RWPE2 (cell line): ENCODE measurements at regions not wholly inside any gene's neighbourhood (a gene's known extent, or its start where the extent isn't known, plus 50 kb on each side); places are given as distances from the start of the nearest gene placed in this dataset.

Source experiments
- ATAC-seq: fragments of 200-7000 bp; cut with Tn5 transposase; 3 replicates; pipeline ENCODE4 v1.9.1; 2021; ENCODE audit warnings: low read depth
- DNase-seq: peaks from one replicate; pipeline ENCODE4 v3.0.0-alpha.2; 2020; ENCODE audit warnings: low spot score
- H3K27ac ChIP-seq: fragments of 450-650 bp; 2 replicates; pipeline ENCODE4 v1.5.1; 2017; ENCODE audit warnings: mild to moderate bottlenecking; ENCODE audit not compliant: poor library complexity, severe bottlenecking
- H3K27me3 ChIP-seq: fragments of 250-450 bp; sonication (Bioruptor Pico); 2 replicates; pipeline ENCODE4 v1.5.1; 2021; ENCODE audit warnings: mild to moderate bottlenecking, moderate library complexity; ENCODE audit not compliant: insufficient read depth, poor library complexity, severe bottlenecking
- H3K36me3 ChIP-seq: fragments of 250-450 bp; sonication (Bioruptor Pico); 2 replicates; pipeline ENCODE4 v1.5.1; 2020; ENCODE audit warnings: low read depth, mild to moderate bottlenecking, moderate library complexity
- H3K4me1 ChIP-seq: fragments of 250-450 bp; sonication (Bioruptor Pico); 2 replicates; pipeline ENCODE4 v1.5.1; 2021; ENCODE audit warnings: mild to moderate bottlenecking, moderate library complexity; ENCODE audit not compliant: insufficient read depth, poor library complexity, severe bottlenecking
- H3K4me3 ChIP-seq: fragments of 250-450 bp; sonication (Bioruptor Pico); 2 replicates; pipeline ENCODE4 v1.5.1; 2021; ENCODE audit warnings: mild to moderate bottlenecking, moderate library complexity; ENCODE audit not compliant: severe bottlenecking
- H3K9me3 ChIP-seq: fragments of 250-450 bp; sonication (Bioruptor Pico); 2 replicates; pipeline ENCODE4 v1.5.1; 2021; ENCODE audit warnings: mild to moderate bottlenecking, moderate library complexity; ENCODE audit not compliant: severe bottlenecking
- TF ChIP-seq, protein P1 (sequence below): fragments of 450-650 bp; IDR thresholded peaks from one replicate; pipeline ENCODE4 v1.5.1; 2017; ENCODE audit warnings: mild to moderate bottlenecking, moderate library complexity; ENCODE audit not compliant: poor library complexity, severe bottlenecking

DNA sequence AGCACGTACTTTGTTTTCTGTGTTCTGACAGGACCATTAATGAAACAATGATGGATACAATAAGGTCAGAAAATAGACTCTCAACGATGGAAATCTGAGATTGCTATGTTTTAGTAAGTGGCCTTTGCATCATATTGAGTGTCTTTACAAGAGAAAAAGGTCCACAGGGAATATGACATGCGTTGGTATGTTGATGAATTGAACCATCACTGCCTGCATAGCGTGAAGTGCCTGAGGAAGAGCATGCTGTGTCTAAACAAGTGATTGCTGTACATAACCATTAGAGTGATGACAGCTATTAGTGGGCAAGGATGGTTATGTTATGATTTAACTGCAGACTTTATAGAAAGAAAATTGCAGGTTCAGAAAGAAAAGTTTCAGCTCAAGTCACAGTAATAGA lies 623.2 kb downstream of the SLITRK5 start:
- no peak for DNase-seq
- H3K4me3 ChIP-seq, result no peak overlapping the region
- H3K27ac ChIP-seq, result no peak overlapping the region
- TF ChIP-seq, protein P1, sequence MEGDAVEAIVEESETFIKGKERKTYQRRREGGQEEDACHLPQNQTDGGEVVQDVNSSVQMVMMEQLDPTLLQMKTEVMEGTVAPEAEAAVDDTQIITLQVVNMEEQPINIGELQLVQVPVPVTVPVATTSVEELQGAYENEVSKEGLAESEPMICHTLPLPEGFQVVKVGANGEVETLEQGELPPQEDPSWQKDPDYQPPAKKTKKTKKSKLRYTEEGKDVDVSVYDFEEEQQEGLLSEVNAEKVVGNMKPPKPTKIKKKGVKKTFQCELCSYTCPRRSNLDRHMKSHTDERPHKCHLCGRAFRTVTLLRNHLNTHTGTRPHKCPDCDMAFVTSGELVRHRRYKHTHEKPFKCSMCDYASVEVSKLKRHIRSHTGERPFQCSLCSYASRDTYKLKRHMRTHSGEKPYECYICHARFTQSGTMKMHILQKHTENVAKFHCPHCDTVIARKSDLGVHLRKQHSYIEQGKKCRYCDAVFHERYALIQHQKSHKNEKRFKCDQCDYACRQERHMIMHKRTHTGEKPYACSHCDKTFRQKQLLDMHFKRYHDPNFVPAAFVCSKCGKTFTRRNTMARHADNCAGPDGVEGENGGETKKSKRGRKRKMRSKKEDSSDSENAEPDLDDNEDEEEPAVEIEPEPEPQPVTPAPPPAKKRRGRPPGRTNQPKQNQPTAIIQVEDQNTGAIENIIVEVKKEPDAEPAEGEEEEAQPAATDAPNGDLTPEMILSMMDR, result no peak
- no peaks in the 10 kb centered on the region for H3K36me3 ChIP-seq
- no peaks in the 10 kb centered on the region for H3K9me3 ChIP-seq
- no peaks in the 10 kb centered on the region for H3K27me3 ChIP-seq
- no peaks in the 10 kb centered on the region for H3K4me1 ChIP-seq
- ATAC-seq, result no peak

DNA sequence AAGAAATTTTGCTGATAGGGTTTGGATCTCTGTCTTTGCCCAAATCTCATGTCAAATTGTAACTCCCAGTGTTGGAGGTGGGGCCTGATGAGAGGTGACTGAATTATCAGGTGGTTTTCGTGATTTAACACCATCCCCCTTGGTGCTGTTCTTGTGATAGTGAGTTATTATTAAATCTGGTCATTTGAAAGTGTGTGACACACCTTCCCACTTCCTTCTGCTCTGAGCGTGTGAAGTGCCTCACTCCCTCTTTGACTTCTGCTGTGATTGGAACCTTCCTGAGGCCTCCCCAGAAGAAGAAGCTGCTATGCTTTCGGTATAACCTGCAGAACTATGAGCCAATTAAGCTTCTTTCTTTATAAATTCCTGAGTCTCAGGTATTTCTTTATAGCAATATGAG lies 632.0 kb downstream of the SLITRK5 start:
- DNase-seq, result no peak
- H3K9me3 ChIP-seq, result no peaks in the 10 kb centered on the region
- TF ChIP-seq, protein P1, result no peak
- no peaks in the 10 kb centered on the region for H3K4me1 ChIP-seq
- ATAC-seq, result no peak
- H3K27me3 ChIP-seq, result no peaks in the 10 kb centered on the region
- H3K4me3 ChIP-seq, result no peak overlapping the region
- no peaks in the 10 kb centered on the region for H3K36me3 ChIP-seq
- H3K27ac ChIP-seq, result no peak overlapping the region

DNA sequence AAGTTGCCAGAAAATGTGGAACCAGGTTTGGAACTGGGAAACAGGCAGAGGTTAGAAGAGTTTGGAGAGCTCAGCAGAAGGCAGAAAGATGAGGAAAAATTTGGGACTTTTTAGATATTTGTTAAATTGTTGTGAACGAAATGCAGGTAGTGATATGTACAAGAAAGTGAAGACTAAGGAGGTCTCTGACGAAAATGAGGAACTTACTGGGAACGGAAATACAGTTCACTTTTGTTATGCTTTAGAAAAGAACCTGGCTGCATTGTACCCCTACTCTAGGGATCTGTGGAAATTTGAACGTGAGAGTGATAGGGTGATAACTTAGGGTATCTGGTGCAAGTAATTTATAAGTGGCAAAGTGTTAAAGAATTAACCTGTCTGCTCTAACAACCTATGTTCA lies 632.4 kb downstream of the SLITRK5 start:
- DNase-seq (no peak), ATAC-seq (no peak)
- H3K36me3 ChIP-seq, result no peaks in the 10 kb centered on the region
- TF ChIP-seq, protein P1, result no peak
- H3K4me1 ChIP-seq, result no peaks in the 10 kb centered on the region
- H3K4me3 ChIP-seq, result no peak overlapping the region
- H3K9me3 ChIP-seq, result no peaks in the 10 kb centered on the region
- H3K27ac ChIP-seq, result no peak overlapping the region
- no peaks in the 10 kb centered on the region for H3K27me3 ChIP-seq

DNA sequence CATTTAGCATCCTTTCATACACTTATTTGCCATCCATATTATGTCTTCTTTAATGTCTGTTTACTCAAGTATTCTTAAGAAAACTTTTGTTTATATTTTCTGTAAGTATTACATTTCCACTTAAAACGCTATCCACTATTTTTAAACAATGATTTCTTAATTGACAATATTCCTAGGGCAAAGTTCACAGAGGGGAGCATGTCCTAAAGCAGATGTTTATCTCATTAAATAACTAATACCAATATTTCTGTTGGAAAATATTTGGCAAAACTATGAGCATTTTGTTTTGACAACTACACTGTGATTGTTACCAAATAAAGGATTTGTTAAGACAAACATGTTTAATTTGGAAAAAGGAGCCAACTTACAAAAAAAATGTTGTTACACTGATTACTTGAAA lies 643.3 kb downstream of the SLITRK5 start:
- TF ChIP-seq, protein P1, result no peak
- H3K4me3 ChIP-seq, result no peak overlapping the region
- no peak for ATAC-seq
- no peaks in the 10 kb centered on the region for H3K4me1 ChIP-seq
- H3K27me3 ChIP-seq, result no peaks in the 10 kb centered on the region
- no peak for DNase-seq
- no peaks in the 10 kb centered on the region for H3K36me3 ChIP-seq
- H3K27ac ChIP-seq, result no peak overlapping the region
- no peaks in the 10 kb centered on the region for H3K9me3 ChIP-seq

DNA sequence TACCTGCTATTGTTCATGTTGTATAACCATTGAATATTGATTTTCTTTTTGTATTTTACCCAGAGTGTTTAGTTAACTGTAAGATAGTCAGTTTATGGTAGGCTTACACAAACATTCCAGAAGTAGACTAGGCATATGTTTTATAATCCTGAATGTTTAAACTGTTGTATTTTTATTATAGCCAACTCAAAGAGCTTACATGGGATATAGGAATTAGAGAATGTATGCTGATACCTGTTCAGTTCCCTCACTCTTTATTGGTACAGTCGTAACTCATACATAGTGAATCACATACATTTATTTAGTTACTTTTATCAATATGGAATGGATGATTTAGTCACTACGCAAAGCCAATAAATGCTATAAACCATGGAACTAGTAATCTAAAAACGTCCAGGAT lies 657.9 kb downstream of the SLITRK5 start:
- Histone ChIP-seq H3K27me3 (no peaks in the 10 kb centered on the region), H3K4me1 (no peaks in the 10 kb centered on the region), H3K36me3 (no peaks in the 10 kb centered on the region), H3K27ac (no peak overlapping the region), H3K4me3 (no peak overlapping the region), H3K9me3 (no peaks in the 10 kb centered on the region)
- TF ChIP-seq, protein P1, result no peak
- DNase-seq, result no peak
- ATAC-seq, result no peak
